ENCODE measurements at regions not wholly inside any gene's neighbourhood (a gene's known extent, or its start where the extent isn't known, plus 50 kb on each side); places are given as distances from the start of the nearest gene placed in this dataset.
"Not testable (repeated sequence)": the region's sequence is repeated elsewhere in the genome, so short reads cannot be mapped to it uniquely, and the experiment has no call there.

- DNase-seq (ENCODE audit: low spot score), result no peak
Observed at GRCh38 chr16:63806794-63807506, 1314.9 kb downstream of the CDH11 start.

DNA sequence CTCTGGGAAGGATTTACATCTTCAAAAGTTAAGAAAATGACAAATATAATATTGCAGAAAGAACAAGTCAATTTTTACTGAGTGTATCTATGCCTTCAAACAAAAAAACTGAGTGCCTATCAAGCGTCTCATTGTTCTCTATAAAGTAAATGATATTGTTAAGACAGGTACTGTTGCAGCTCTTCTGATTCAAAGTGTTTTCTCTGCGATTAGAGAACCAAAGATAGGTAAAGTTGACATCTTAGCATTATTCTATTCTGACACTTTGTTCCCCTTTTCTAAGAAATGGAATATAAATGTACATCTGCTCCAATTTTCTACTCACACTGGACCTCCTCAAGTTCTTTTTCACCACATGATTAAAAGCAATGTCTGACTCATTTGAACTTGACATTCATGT, 1317.7 kb downstream of the CDH11 start:
- no peak for DNase-seq (ENCODE audit: low spot score)

- no peak for DNase-seq (ENCODE audit: low spot score)
Observed at GRCh38 chr16:63789603-63790002, 1332.3 kb downstream of the CDH11 start.

DNA sequence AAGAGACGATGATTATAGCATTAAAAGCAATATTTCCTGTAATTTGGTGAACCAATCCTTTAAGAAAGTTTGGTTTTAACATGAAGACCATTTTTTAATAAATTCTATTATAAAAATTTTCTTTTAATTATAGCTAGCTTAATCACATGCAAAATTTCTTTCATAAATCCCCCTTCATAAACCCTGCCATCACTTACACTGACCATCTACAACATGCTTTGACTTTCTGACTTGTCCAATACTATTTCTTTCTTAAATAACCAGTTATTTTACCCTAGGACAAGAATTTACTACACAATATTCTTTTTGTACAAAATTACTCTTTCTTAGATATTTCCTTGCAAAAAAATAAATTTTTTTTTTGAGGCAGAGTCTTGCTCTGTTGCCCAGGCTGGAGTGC, 1334.8 kb downstream of the CDH11 start:
- DNase-seq (ENCODE audit: low spot score), result no peak

DNA sequence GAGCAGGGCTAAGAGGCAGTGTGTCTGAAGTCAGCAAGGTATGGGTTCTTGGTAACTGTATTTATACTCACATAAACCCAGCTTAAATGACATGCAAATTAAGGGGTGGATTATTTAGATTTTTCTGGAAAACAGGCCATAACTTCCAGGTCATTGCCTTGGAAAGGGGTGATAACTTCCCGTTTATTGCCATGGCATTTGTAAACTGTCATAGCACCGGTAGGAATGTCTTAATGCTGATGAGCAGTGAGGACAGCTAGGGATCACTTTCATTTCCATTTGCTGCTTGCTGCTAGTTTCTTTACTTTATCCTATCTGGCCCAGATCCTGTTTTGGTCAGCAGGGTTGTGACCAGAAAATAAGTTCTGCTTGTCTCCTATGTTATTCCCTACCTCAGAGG, 1336.7 kb downstream of the CDH11 start:
- DNase-seq (ENCODE audit: low spot score), result no peak

- DNase-seq (ENCODE audit: low spot score), result no peak
Observed at GRCh38 chr16:63776437-63776836, 1345.4 kb downstream of the CDH11 start.

GRCh38 chr16:63776034-63776433, 1345.8 kb downstream of the CDH11 start:
- no peak for DNase-seq (ENCODE audit: low spot score)

DNA sequence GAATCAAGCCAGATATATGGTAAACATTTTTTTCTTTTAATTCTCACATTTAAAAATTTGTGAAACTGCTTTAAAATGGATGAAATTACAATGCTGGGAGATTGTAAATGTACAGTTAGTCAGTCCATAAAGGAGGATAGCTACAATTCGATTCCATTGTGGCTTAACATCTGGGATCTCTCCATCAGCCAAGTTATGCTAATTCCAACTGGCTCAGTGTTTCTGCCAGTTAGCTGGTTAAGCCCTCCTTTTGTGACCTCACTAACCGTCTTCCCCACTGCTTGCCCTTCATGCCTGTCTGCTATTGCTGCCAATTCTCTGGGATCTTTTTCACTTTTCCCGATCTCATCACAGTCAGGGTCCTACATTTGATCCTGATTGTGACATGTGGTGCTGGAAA, 1347.6 kb downstream of the CDH11 start:
- no peak for DNase-seq (ENCODE audit: low spot score)

DNA sequence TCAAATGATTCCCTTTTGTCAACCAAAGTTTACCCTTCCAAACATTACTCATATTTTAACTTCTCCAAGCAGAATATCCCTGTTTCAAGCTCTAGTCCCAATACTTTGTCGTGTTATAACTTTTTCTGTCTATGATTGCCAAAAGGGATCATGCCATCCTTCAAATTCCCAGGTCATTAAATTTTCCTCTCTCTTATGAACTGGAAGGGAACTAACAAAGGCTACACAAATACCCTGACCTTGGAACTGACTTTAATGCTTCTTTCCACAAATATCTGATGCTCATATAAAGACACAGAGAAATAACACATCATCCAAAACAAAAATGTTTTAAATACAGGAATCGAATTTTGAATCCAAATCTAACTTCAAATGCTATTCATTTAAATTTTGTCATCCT, 1352.7 kb downstream of the CDH11 start:
- no peak for DNase-seq (ENCODE audit: low spot score)

DNA sequence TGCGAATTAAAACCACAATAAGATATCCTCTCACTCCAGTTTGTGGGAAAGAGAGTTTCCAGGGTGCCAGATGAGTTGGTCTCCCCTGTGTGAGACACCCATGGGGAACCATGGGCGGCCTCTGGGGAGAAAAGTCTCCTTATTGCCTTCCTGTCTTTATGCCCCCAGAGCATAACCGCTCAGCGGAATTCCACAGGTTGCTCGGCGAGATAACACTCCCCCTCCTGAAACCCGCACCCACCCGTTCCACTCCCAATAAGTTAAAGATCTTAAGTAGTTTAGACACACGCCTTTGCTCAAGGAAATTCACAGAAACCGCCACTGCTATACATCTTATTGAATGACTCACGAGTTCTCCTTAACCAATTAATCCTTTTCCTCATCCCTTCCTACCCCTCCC, 1361.6 kb downstream of the CDH11 start:
- not testable (repeated sequence) for DNase-seq (ENCODE audit: low spot score)

- DNase-seq (ENCODE audit: low spot score), result no peak
Observed at GRCh38 chr16:63752347-63752746, 1369.5 kb downstream of the CDH11 start.

DNA sequence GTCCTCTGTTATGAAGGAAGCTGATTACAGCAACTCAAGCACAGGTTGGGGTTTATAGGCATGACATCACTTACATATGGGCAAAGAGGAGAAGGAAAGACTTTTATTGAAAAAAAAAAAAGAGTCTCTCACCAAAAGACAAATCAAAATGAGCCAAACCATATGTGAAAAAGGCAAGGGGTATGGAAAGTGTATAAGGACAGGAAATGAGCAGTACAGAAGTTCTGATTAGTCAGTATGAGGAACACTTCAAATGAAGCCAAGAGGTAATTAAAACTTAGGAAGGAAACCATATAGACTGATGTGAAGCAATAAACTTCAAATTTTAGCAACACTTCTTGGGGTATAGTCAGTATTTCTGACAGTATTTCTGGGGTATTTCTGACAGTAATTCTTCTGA, 1372.6 kb downstream of the CDH11 start:
- DNase-seq (ENCODE audit: low spot score), result no peak

DNA sequence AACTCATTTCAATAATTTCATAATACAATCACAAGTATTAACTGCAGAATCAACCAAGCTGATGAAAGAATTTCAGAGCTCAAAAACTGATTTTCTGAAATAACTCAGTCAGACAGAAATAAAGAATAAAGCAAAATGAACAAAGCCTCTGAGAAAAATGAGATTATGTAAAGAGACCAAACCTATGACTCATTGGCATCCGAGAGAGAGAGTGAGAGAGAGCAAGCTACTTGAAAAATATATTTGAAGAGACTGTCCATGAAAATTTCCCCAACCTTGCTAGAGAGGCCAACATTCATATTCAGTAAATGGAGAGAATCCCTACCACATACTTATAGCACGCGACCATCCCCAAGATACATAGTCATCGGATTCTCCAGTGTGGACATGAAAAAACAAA, 1376.4 kb downstream of the CDH11 start:
- DNase-seq (ENCODE audit: low spot score), result no peak

GRCh38 chr16:63744077-63744874, 1377.6 kb downstream of the CDH11 start:
- DNase-seq (ENCODE audit: low spot score), result no peak

- DNase-seq (ENCODE audit: low spot score), result no peak
Observed at GRCh38 chr16:63742150-63742549, 1379.7 kb downstream of the CDH11 start.

- DNase-seq (ENCODE audit: low spot score), result no peak
Observed at GRCh38 chr16:63737633-63738032, 1384.2 kb downstream of the CDH11 start.

- no peak for DNase-seq (ENCODE audit: low spot score)
Observed at GRCh38 chr16:63735456-63735855, 1386.4 kb downstream of the CDH11 start.

DNA sequence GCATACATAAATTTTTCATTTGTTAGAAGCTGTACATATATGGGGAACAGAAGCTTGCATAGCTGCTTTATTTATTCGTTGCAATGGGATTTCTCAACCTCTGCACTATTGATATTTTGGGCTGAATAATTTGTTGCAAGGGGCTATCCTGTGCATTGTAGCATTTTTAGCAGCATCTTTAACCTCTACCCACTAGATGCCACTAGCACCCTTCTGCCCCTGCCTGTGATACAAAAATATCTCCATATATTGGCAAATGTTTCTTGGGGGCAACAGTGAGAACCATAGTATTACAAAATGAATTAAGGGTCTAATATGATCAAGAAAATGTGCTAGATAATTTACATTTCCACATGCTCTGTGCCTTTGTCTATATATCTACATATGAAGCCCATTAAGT, 1401.0 kb downstream of the CDH11 start:
- DNase-seq (ENCODE audit: low spot score), result no peak

DNA sequence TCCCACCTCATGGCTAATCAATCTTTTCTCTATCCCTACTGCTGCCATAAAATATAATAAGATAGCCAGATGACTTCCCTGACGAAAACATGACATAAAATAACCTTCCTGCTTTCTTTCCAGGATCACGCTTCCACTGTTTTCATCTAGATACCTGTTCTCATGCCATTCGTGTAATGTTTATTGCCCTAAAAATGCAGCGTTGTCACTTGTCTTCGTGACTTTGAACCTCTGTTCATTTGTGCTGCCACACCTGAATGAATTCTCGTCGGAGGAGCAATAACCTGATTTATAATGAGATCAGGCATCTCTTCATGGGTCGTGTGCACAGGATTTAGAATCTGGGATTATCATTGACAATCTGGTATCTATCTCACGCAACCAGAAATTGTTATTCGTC, 1401.9 kb downstream of the CDH11 start:
- no peak for DNase-seq (ENCODE audit: low spot score)

DNA sequence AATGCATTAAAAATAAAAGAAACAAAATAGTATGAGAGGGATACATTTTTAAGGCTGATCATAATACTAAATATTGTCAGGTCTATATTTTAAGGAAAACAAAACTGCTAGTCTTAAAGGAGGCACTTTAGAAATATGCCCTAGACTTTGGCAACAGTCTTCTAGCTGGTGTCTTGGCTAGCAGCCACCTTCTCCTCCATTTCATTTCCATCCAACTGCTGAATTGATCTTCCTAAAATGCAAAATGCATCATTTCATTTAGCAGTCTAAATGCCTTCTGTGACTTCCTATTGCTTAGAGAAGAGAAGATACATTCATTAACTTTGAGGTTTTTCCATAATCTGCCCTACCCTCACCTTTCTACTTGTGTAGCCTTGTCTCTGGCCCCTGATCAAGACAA, 1404.1 kb downstream of the CDH11 start:
- no peak for DNase-seq (ENCODE audit: low spot score)

GRCh38 chr16:63714876-63715275, 1407.0 kb downstream of the CDH11 start:
- DNase-seq (ENCODE audit: low spot score), result no peak

DNA sequence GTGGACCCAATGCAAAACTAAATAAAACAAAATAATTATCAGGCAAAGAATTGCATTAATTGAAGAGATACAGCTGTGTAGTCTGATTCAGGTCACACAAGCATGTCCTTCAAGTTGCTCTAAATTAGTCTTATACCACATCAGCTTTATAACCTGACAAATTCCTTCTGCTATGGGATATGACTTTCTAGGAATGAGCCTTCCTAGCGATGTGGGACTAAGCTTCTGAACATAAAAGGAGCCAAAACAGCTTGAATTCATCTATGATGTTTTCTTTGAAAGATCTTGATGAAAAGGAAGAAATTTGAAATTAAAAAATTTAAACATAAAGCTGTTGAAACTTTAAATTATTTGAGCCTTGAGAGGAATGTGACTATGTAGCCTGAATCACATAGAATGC, 1409.1 kb downstream of the CDH11 start:
- no peak for DNase-seq (ENCODE audit: low spot score)

- no peak for DNase-seq (ENCODE audit: low spot score)
Observed at GRCh38 chr16:63703612-63704011, 1418.3 kb downstream of the CDH11 start.

Measured in germinal center (tissue), 1 donor.